Panc1 (cell line): ENCODE measurements at regions not wholly inside any gene's neighbourhood (a gene's known extent, or its start where the extent isn't known, plus 50 kb on each side); places are given as distances from the start of the nearest gene placed in this dataset.

Experiments used
- POLR2AphosphoS5 ChIP-seq: IDR thresholded peaks from 2 replicates; pipeline ENCODE4 v1.6.1; 2012; ENCODE audit warnings: mild to moderate bottlenecking, low read depth, low read length, moderate library complexity
- REST ChIP-seq, 2 experiments: IDR thresholded peaks; 2 replicates each; pipeline ENCODE4 v1.6.1; 2011 to 2012; ENCODE audit warnings: low read depth in 2 of 2, control low read depth in 1 of 2, low read length in 1 of 2, mild to moderate bottlenecking in 1 of 2, moderate library complexity in 1 of 2; ENCODE audit not compliant: insufficient read depth in 1 of 2
- SIN3A ChIP-seq: IDR thresholded peaks from 2 replicates; pipeline ENCODE4 v1.6.1; 2012; ENCODE audit warnings: low read depth, mild to moderate bottlenecking, low read length, moderate library complexity, borderline replicate concordance; ENCODE audit not compliant: insufficient read depth
- TCF7L2 ChIP-seq: IDR thresholded peaks from 2 replicates; pipeline ENCODE4 v1.6.1; 2011; ENCODE audit warnings: mild to moderate bottlenecking, low read depth, low read length, inconsistent platforms
- TF ChIP-seq, protein P1 (sequence below): fragments of 450-650 bp; IDR thresholded peaks from 2 replicates; pipeline ENCODE4 v1.5.1; 2017; ENCODE audit warnings: mild to moderate bottlenecking

GRCh38 chr1:239288820-239289554 lies 97.4 kb upstream of the CHRM3 start:
- TF ChIP-seq, protein P1, sequence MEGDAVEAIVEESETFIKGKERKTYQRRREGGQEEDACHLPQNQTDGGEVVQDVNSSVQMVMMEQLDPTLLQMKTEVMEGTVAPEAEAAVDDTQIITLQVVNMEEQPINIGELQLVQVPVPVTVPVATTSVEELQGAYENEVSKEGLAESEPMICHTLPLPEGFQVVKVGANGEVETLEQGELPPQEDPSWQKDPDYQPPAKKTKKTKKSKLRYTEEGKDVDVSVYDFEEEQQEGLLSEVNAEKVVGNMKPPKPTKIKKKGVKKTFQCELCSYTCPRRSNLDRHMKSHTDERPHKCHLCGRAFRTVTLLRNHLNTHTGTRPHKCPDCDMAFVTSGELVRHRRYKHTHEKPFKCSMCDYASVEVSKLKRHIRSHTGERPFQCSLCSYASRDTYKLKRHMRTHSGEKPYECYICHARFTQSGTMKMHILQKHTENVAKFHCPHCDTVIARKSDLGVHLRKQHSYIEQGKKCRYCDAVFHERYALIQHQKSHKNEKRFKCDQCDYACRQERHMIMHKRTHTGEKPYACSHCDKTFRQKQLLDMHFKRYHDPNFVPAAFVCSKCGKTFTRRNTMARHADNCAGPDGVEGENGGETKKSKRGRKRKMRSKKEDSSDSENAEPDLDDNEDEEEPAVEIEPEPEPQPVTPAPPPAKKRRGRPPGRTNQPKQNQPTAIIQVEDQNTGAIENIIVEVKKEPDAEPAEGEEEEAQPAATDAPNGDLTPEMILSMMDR: no peak
- TF ChIP-seq REST (IDR thresholded peaks at IDR 0.05; ENCODE audit: insufficient read depth in 1 of 2, low read depth in 2 of 2, low read length in 1 of 2): no peak
- no peak for TF ChIP-seq SIN3A
- no peak for TF ChIP-seq TCF7L2
- no peak for TF ChIP-seq POLR2AphosphoS5
